Thyroid gland (tissue), 4 donors: ENCODE measurements at regions not wholly inside any gene's neighbourhood (a gene's known extent, or its start where the extent isn't known, plus 50 kb on each side); places are given as distances from the start of the nearest gene placed in this dataset.

Experiments used
- DNase-seq, 2 donors: peaks; one replicate each; pipeline ENCODE4 v3.0.0-alpha.2; 2019
- H3K27ac ChIP-seq, 3 donors: fragments of 200-600 bp; sonication (generic); 1 replicate in 2 of 3; 2 replicates in 1 of 3; pipeline ENCODE4 v1.5.1; 2016 to 2019; ENCODE audit warnings: mild to moderate bottlenecking in 1 of 3, moderate library complexity in 1 of 3
- H3K27me3 ChIP-seq: fragments of 200-600 bp; sonication (generic); one replicate; pipeline ENCODE4 v1.5.1; 2019
- H3K36me3 ChIP-seq, 2 donors: fragments of 200-600 bp; sonication (generic); one replicate each; pipeline ENCODE4 v1.5.1; 2016 to 2019
- H3K4me1 ChIP-seq, 2 donors: fragments of 200-600 bp; sonication (generic); one replicate each; pipeline ENCODE4 v1.5.1; 2017 to 2019
- H3K4me3 ChIP-seq, 3 donors: fragments of 200-600 bp; sonication (generic); replicated peaks in 1 of 3; 1 replicate in 2 of 3; 2 replicates in 1 of 3; pipeline ENCODE4 v1.5.1; 2016; ENCODE audit warnings: mild to moderate bottlenecking in 1 of 3
- H3K9me3 ChIP-seq: fragments of 200-600 bp; sonication (generic); one replicate; pipeline ENCODE4 v1.5.1; 2017
- POLR2A ChIP-seq, 2 donors: fragments of 450-650 bp; IDR thresholded peaks; one replicate each; pipeline ENCODE4 v1.6.1; 2017; ENCODE audit warnings: antibody characterized with exemption in 2 of 2, mild to moderate bottlenecking in 2 of 2, moderate library complexity in 1 of 2
- WGBS, 2 donors: methylation state at CpG; one replicate each; pipeline ENCODE4 v1.1.5; 2017; 5-methylcytosine and 5-hydroxymethylcytosine counted together
- intact Hi-C: fragments of 100-400 bp; cut with DNase I; formaldehyde crosslinking; loops from one replicate; pipeline ENCODE4 v1.15.1; 2023
- TF ChIP-seq, protein P1 (sequence below), 6 experiments: fragments of 200-600 bp in 3 of 6; fragments of 450-650 bp in 3 of 6; sonication (generic) in 3 of 6; IDR thresholded peaks; one replicate each; pipeline ENCODE4 v1.5.1; 2016 to 2019; ENCODE audit warnings: antibody characterized with exemption in 6 of 6, mild to moderate bottlenecking in 2 of 6, inconsistent platforms in 1 of 6, moderate library complexity in 1 of 6

DNA sequence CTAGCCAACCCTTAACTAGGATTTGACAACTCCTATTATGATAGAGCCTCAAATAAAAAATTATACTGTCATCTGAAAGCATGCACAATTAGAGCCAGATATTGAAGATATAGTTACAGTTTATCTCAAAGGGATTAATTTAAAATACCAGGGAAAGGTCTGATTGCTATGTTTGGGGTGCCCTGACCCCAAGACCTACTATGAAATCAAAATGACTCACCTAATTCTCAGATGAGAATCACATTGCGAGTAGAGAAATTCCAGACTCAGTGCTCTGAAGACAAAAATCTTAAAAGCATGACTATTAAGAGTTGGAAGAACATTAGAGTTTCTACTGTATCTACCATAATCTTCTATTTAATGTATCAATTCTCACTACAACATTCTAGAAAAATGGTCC lies 297.1 kb downstream of the AHR start:
- Histone ChIP-seq H3K4me1 (no peaks in the 10 kb centered on the region), H3K9me3 (no peaks in the 10 kb centered on the region), H3K27me3 (no peaks in the 10 kb centered on the region), H3K4me3 (no peak overlapping the region), H3K36me3 (no peaks in the 10 kb centered on the region), H3K27ac (no peak overlapping the region)
- DNase-seq: no peak
- intact Hi-C loops: no loop called here
- TF ChIP-seq, protein P1, sequence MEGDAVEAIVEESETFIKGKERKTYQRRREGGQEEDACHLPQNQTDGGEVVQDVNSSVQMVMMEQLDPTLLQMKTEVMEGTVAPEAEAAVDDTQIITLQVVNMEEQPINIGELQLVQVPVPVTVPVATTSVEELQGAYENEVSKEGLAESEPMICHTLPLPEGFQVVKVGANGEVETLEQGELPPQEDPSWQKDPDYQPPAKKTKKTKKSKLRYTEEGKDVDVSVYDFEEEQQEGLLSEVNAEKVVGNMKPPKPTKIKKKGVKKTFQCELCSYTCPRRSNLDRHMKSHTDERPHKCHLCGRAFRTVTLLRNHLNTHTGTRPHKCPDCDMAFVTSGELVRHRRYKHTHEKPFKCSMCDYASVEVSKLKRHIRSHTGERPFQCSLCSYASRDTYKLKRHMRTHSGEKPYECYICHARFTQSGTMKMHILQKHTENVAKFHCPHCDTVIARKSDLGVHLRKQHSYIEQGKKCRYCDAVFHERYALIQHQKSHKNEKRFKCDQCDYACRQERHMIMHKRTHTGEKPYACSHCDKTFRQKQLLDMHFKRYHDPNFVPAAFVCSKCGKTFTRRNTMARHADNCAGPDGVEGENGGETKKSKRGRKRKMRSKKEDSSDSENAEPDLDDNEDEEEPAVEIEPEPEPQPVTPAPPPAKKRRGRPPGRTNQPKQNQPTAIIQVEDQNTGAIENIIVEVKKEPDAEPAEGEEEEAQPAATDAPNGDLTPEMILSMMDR (IDR thresholded peaks at IDR 0.05): no peak
- TF ChIP-seq POLR2A (IDR thresholded peaks at IDR 0.05): no peak
- 84 to 97% methylated on average over 1 of the region's 1 CpG for WGBS, 2 donors

DNA sequence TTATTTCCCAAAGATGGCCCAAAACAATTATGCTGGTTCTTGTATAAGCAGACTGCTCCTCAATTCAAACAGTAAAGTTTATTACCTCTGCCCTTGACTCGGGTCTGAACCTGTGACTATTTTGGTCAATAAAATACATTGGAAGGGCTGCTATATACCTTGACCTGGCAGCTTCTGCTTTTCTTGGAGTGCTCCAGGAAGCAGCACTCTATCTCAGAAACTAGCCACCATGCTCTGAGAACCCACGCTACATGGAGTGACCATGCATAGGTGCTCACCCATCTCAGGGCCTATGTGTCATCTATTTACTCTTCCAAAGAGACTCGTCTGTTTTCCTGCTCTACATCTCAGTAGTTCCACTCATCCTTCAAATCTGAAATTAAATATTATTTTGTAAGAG lies 299.9 kb downstream of the AHR start:
- intact Hi-C loops: no loop called here
- TF ChIP-seq, protein P1 (IDR thresholded peaks at IDR 0.05): no peak
- Histone ChIP-seq H3K27ac (no peak overlapping the region), H3K4me3 (no peak overlapping the region), H3K36me3 (no peaks in the 10 kb centered on the region), H3K4me1 (no peaks in the 10 kb centered on the region), H3K27me3 (no peaks in the 10 kb centered on the region), H3K9me3 (no peaks in the 10 kb centered on the region)
- 88 to 96% methylated on average over 3 of the region's 3 CpGs for WGBS, 2 donors
- no peak for DNase-seq

DNA sequence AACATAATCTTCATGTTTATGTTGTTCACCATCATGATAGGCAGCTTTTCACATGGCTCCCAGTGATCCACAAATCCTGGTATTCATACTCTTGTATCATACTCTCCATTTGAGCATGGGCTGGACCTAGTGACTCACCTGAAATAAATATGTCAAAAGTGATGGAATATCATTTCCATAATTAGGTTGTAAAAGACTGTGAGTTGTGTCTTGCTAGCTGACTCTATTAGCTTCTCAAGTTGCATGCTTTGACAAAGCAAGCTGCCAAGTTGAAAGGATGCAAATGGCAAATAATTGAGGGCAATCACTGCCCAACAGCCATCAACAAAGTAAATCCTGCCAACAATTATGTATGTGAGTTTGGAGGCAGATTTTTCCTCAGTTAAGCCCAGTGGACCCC lies 300.4 kb downstream of the AHR start:
- TF ChIP-seq, protein P1 (IDR thresholded peaks at IDR 0.05): no peak
- no peak for TF ChIP-seq POLR2A (IDR thresholded peaks at IDR 0.05)
- intact Hi-C loops: no loop called here
- Histone ChIP-seq H3K9me3 (no peaks in the 10 kb centered on the region), H3K4me1 (no peaks in the 10 kb centered on the region), H3K36me3 (no peaks in the 10 kb centered on the region), H3K4me3 (no peak overlapping the region), H3K27ac (no peak overlapping the region), H3K27me3 (no peaks in the 10 kb centered on the region)
- no peak for DNase-seq

DNA sequence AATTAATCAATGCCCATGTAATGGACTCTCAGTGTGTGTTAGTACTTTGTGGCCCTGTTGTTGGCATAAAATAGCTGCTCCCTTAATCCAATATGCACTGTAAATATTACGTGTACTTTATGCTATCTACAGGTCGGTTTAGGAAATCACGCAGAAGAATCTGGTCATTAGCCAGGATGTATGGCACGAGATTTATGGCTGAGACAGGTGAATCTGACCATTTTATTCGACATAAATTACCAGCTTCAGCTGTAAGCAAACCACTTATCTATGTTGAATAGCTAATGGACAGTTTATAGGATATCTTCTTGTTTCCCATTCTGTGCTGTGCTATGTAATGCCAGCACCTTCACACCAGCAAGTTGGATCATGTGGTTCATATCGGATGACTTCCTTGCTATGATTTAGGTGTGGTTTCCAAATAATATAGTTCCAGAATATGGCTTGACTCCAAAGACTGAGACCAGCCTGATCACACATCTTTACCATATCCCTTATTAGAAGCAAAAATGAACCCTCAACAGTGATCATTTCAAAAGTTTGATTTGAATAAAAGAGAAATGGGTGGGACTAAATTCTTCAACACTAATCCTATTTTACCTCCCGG lies 301.4 kb downstream of the AHR start:
- no peaks in the 10 kb centered on the region for H3K4me1 ChIP-seq
- intact Hi-C loops: no loop called here
- no peaks in the 10 kb centered on the region for H3K9me3 ChIP-seq
- no peak for DNase-seq
- TF ChIP-seq, protein P1 (IDR thresholded peaks at IDR 0.05): no peak
- no peak for TF ChIP-seq POLR2A (IDR thresholded peaks at IDR 0.05)
- no peak overlapping the region for H3K27ac ChIP-seq
- H3K4me3 ChIP-seq: no peak overlapping the region
- no peaks in the 10 kb centered on the region for H3K36me3 ChIP-seq
- WGBS, 2 donors: 86 to 91% methylated on average over 7 of the region's 7 CpGs
- H3K27me3 ChIP-seq: no peaks in the 10 kb centered on the region

DNA sequence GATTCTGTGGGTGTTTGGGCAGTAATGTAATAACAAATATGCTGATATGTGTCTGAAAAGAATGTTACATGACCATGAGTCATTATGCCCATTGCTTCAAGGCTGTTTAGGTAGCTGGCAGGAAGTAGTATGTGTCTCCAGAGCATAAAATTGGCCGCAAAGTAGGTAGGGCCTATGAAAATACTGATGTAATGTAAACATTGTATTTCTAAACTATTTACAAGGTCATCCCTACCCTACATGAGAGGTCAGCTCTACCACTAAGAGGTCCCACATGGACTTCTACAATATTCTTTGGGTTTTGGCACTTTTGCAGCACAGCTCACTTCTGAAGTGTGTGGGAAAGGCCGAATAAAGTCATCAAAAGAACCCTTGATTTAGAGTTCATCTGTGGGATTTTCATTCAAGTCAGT lies 301.9 kb downstream of the AHR start:
- Histone ChIP-seq H3K27me3 (no peaks in the 10 kb centered on the region), H3K4me1 (no peaks in the 10 kb centered on the region), H3K27ac (no peak overlapping the region), H3K9me3 (no peaks in the 10 kb centered on the region), H3K4me3 (no peak overlapping the region), H3K36me3 (no peaks in the 10 kb centered on the region)
- intact Hi-C loops: no loop called here
- WGBS, 2 donors: 77 to 88% methylated on average over 2 of the region's 2 CpGs
- no peak for DNase-seq
- TF ChIP-seq POLR2A (IDR thresholded peaks at IDR 0.05): no peak
- TF ChIP-seq, protein P1 (IDR thresholded peaks at IDR 0.05): no peak
